HG03575 (cell line): ENCODE measurements at regions not wholly inside any gene's neighbourhood (a gene's known extent, or its start where the extent isn't known, plus 50 kb on each side); places are given as distances from the start of the nearest gene placed in this dataset.
"Not testable (repeated sequence)": the region's sequence is repeated elsewhere in the genome, so short reads cannot be mapped to it uniquely, and the experiment has no call there.

Source experiments
- ATAC-seq: cut with Tn5 transposase; IDR thresholded peaks from one replicate; pipeline ENCODE4 v1.9.1; 2021; ENCODE audit not compliant: unreplicated experiment, insufficient number of reproducible peaks, low FRiP score; ENCODE audit errors: extremely low read depth

GRCh38 chr16:63896383-63897109, 1225.3 kb downstream of the CDH11 start:
- no peak for ATAC-seq

DNA sequence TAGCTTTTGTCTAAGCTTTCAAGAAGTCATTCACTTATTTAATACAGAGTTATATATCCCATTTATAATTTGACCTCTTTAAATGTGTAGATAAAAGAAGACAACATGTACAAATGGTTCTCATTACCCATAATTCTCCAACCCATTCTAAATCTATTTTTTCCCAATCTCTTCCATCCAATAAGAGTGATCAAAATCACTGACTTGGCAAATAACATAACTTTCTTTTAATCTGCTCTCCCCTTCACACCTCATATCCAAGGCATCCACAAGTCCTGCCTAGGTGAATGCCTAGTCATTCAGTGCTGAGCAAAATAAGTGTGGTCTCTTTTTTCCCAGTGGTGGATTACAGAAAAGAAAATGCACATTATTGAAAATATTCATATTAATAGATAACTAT, 1231.1 kb downstream of the CDH11 start:
- ATAC-seq = no peak

DNA sequence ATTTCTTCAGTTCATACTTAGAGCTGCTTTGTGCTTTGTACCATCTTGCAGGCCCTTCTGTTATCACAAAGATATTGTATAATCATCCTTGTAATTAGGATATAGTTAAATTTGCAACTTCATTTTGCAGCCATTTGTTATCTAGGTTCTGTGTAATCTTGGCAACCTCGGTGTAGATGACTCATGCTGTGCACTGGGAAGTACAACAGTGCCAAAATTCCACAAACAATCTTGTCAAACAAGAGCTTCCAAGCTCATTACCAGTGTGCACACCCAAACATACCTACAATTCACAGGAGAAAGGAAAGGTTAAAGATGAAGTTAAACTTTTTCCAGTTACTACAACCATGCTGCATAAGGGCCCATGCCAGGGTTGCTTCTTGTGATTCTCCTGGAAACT, 1231.8 kb downstream of the CDH11 start:
- no peak for ATAC-seq

- no peak for ATAC-seq
These were observed 1238.8 kb downstream of the CDH11 start for GRCh38 chr16:63883091-63883490.

DNA sequence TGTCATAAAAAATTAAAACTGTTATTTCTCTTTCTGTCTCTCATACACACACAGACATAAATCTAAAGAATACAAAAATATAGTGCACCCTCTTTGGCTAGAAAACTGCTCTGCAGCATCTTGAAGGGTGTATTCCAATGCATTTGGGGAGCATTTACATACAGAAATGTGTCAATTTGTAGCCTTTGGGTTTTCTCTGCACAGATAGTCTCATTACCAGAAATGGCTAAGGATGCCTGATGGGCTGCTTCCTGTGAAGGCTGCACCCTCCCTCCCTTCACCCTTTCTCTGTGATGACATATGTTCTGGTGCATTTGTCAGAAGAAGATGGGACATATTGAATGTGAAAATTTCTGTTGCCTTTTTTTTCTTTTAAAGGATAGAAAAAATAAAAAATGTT, 1239.3 kb downstream of the CDH11 start:
- ATAC-seq = no peak

- no peak for ATAC-seq
These were observed 1240.9 kb downstream of the CDH11 start for GRCh38 chr16:63880948-63881347.

DNA sequence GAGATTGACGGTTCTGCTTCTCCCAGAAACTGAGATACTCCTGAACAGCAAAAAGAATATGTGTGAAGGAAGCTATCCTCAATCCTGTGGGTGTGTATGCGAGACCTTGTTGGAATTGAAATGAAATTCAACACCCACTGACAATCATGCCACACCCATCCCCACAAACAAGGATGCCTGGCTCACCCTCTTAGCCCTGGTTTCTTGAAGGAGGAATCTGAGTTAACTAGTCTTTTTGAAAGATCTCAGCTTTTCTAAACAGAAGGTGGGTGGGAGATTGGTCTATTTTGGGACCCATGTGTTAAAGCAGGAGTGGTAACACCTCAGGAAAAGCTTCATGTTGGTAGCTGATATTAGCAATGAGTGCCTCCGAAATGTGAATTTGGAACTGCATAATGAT, 1244.5 kb downstream of the CDH11 start:
- no peak for ATAC-seq

GRCh38 chr16:63876103-63876502, 1245.8 kb downstream of the CDH11 start:
- no peak for ATAC-seq

DNA sequence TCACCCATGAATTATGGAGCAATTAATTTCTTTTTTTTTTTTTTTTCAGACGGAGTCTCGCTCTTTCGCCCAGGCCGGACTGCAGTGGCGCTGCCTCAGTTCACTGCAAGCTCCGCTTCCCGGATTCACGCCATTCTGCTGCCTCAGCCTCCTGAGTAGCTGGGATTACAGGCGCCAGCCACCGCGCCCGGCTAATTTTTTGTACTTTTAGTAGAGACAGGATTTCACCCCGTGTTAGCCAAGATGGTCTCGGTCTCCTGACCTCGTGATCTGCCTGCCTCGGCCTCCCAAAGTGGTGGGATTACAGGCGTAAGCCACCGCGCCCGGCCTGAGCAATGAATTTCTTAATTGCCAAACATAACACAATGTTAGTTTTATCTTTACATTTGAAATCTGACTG, 1261.2 kb downstream of the CDH11 start:
- ATAC-seq = not testable (repeated sequence)

- no peak for ATAC-seq
These were observed 1265.3 kb downstream of the CDH11 start for GRCh38 chr16:63856537-63856936.

GRCh38 chr16:63850979-63851378, 1270.9 kb downstream of the CDH11 start:
- ATAC-seq = no peak

DNA sequence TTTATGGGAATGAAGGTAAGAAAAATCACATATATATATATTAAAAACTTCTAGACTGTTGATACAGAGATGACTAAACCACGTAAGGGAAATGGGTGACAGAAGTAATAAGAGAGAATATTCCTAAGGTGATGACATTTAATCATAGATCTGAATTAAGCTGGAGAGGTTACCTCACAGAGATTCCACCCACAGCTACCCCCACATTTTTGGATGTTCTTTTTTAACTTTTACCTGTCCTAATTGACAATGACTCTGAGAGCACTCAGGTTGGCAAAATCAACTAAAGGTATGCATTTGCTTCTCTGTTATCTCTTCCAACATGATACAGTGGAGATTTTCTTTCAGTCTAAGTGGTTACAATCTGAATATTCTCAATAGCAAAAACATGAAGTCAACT, 1280.6 kb downstream of the CDH11 start:
- no peak for ATAC-seq

GRCh38 chr16:63830061-63830460, 1291.8 kb downstream of the CDH11 start:
- no peak for ATAC-seq

DNA sequence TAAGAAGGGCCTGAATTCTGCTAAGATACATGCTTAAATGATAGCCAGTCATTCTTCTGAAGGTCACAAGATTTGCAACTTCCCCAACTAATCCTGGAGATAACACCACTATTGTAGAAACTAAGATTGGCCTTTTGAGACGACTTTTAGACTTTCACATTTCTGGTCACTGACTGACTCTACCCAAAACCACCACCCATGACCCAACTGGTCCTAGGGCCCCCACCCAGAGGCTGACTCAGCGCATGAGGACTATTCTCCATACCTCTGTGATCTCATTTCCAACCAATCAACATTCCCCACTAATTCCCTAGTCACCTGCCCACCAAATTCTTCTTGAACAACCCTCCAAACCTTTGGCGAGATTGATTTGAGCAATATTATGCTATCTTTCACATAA, 1299.0 kb downstream of the CDH11 start:
- no peak for ATAC-seq

GRCh38 chr16:63816276-63816675, 1305.6 kb downstream of the CDH11 start:
- no peak for ATAC-seq

- ATAC-seq = no peak
These were observed 1308.0 kb downstream of the CDH11 start for GRCh38 chr16:63813862-63814261.

DNA sequence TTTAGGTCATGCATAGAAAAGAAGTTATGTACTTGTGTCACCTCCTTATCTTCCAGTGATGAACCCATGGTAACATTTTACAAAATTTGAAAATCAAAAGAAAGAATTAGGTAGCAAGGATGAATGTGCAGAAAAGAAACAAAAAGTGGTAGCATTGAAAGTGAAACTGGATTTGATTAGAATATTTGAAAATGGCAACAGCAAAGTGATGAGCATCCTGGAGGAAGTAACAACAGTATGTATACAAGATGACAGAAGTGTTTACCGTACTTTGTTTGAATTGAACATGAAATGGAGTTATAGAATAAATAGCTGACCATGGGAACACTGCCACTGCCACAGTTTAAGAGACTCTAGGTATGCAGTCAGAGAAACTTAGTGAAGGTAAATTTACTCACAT, 1313.1 kb downstream of the CDH11 start:
- ATAC-seq = no peak

- ATAC-seq = no peak
These were observed 1314.9 kb downstream of the CDH11 start for GRCh38 chr16:63806794-63807506.

DNA sequence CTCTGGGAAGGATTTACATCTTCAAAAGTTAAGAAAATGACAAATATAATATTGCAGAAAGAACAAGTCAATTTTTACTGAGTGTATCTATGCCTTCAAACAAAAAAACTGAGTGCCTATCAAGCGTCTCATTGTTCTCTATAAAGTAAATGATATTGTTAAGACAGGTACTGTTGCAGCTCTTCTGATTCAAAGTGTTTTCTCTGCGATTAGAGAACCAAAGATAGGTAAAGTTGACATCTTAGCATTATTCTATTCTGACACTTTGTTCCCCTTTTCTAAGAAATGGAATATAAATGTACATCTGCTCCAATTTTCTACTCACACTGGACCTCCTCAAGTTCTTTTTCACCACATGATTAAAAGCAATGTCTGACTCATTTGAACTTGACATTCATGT, 1317.7 kb downstream of the CDH11 start:
- no peak for ATAC-seq

GRCh38 chr16:63789603-63790002, 1332.3 kb downstream of the CDH11 start:
- no peak for ATAC-seq

GRCh38 chr16:63787014-63787413, 1334.8 kb downstream of the CDH11 start:
- ATAC-seq = no peak
